SK-N-SH (cell line): ENCODE measurements at regions not wholly inside any gene's neighbourhood (a gene's known extent, or its start where the extent isn't known, plus 50 kb on each side); places are given as distances from the start of the nearest gene placed in this dataset.

Experiments
- CTCF ChIA-PET: fragments of 300-600, 350-600 bp; formaldehyde crosslinking; extraction: SDS; loops from one replicate; lab custom pipeline; 2021; lab: Yijun Ruan, JAX
- POLR2A ChIA-PET: fragments of 350-600 bp; sonication (Branson Sonifier 250); formaldehyde crosslinking; extraction: SDS; loops from one replicate; lab custom pipeline; 2020; ENCODE audit warnings: antibody characterized with exemption, inconsistent platforms; lab: Yijun Ruan, JAX
- DNase-seq: peaks from one replicate; pipeline ENCODE4 v3.0.0; 2012
- H2AFZ ChIP-seq: fragments of 200-600 bp; sonication (generic); 2 replicates; pipeline ENCODE4 v1.8.1; 2016; ENCODE audit warnings: antibody characterized with exemption, mild to moderate bottlenecking, low read depth
- H3F3A ChIP-seq: fragments of 200-600 bp; sonication (generic); replicated peaks from 2 replicates; pipeline ENCODE3; 2016; ENCODE audit warnings: antibody characterized with exemption, mild to moderate bottlenecking; ENCODE audit not compliant: insufficient read depth
- H3K27ac ChIP-seq, 2 experiments: fragments of 200-500 bp in 1 of 2; fragments of 200-600 bp in 1 of 2; sonication (Bioruptor generic) in 1 of 2; sonication (generic), shearing (Covaris generic) in 1 of 2; 2 replicates each; pipeline versions ENCODE4 v1.5.1 to v1.6.1; 2014 to 2016; ENCODE audit warnings: low read depth in 2 of 2, inconsistent platforms in 1 of 2, low read length in 1 of 2, mild to moderate bottlenecking in 1 of 2, mixed read lengths in 1 of 2
- H3K27me3 ChIP-seq: fragments of 200-600 bp; sonication (generic), shearing (Covaris generic); 2 replicates; pipeline ENCODE4 v1.6.1; 2016; ENCODE audit warnings: mixed run types; ENCODE audit not compliant: insufficient read depth
- H3K36me3 ChIP-seq, 2 experiments: fragments of 200-500 bp in 1 of 2; fragments of 200-600 bp in 1 of 2; sonication (Bioruptor generic) in 1 of 2; sonication (generic) in 1 of 2; replicated peaks in 1 of 2; 2 replicates each; pipeline versions ENCODE3 to v1.5.1; 2014 to 2016; ENCODE audit warnings: low read length in 1 of 2, mild to moderate bottlenecking in 1 of 2; ENCODE audit not compliant: insufficient read depth in 2 of 2, control insufficient read depth in 1 of 2
- H3K4me1 ChIP-seq, 2 experiments: fragments of 200-500 bp in 1 of 2; fragments of 200-600 bp in 1 of 2; sonication (Bioruptor generic) in 1 of 2; sonication (generic), shearing (Covaris generic) in 1 of 2; 2 replicates each; pipeline versions ENCODE4 v1.5.1 to v1.6.1; 2014 to 2016; ENCODE audit warnings: low read depth in 1 of 2, low read length in 1 of 2, mixed run types in 1 of 2; ENCODE audit not compliant: insufficient read depth in 2 of 2, control insufficient read depth in 1 of 2
- H3K4me2 ChIP-seq: fragments of 200-600 bp; sonication (generic), shearing (Covaris generic); 2 replicates; pipeline ENCODE4 v1.6.1; 2017; ENCODE audit warnings: mixed run types
- H3K4me3 ChIP-seq, 2 experiments: fragments of 200-500 bp in 1 of 2; fragments of 200-600 bp in 1 of 2; sonication (Bioruptor generic) in 1 of 2; sonication (generic), shearing (Covaris generic) in 1 of 2; 2 replicates each; pipeline versions ENCODE4 v1.5.1 to v1.8.1; 2014 to 2016; ENCODE audit warnings: low read depth in 2 of 2, inconsistent platforms in 1 of 2, low read length in 1 of 2, mild to moderate bottlenecking in 1 of 2, mixed read lengths in 1 of 2, moderate library complexity in 1 of 2
- H3K79me2 ChIP-seq: fragments of 200-600 bp; sonication (generic); 2 replicates; pipeline ENCODE4 v1.8.1; 2017; ENCODE audit warnings: mild to moderate bottlenecking; ENCODE audit not compliant: insufficient read depth
- H3K9ac ChIP-seq: fragments of 200-600 bp; sonication (generic); 2 replicates; pipeline ENCODE4 v1.6.1; 2017; ENCODE audit warnings: mixed run types
- H3K9me2 ChIP-seq: fragments of 200-600 bp; sonication (generic); 2 replicates; pipeline ENCODE4 v1.6.1; 2017; ENCODE audit warnings: mixed run types
- H3K9me3 ChIP-seq: fragments of 200-600 bp; sonication (generic); 2 replicates; pipeline ENCODE4 v1.6.1; 2017; ENCODE audit warnings: mixed run types, mild to moderate bottlenecking, moderate library complexity
- H4K20me1 ChIP-seq: fragments of 200-600 bp; sonication (generic); 2 replicates; pipeline ENCODE4 v1.6.1; 2017; ENCODE audit warnings: mild to moderate bottlenecking, mixed run types; ENCODE audit not compliant: insufficient read depth
- CTCF ChIP-seq: fragments of 200-600 bp; sonication (generic); IDR thresholded peaks from 2 replicates; pipeline ENCODE4 v1.6.1; 2017; ENCODE audit warnings: antibody characterized with exemption, mild to moderate bottlenecking, moderate library complexity
- FOXJ3 ChIP-seq: sonication (generic); formaldehyde crosslinking; IDR thresholded peaks from 2 replicates; pipeline ENCODE4 v1.5.1; 2020; ENCODE audit warnings: mild to moderate bottlenecking, missing genetic modification reagents
- GABPA ChIP-seq: IDR thresholded peaks from 2 replicates; pipeline ENCODE4 v1.4.0; 2012; ENCODE audit warnings: low read depth, mild to moderate bottlenecking
- IRF3 ChIP-seq: fragments of 150-350 bp; IDR thresholded peaks from 2 replicates; pipeline ENCODE4 v1.6.1; 2016; ENCODE audit warnings: mild to moderate bottlenecking, low read depth, low read length
- JUND ChIP-seq: IDR thresholded peaks from 2 replicates; pipeline ENCODE4 v1.4.0; 2012
- MEF2A ChIP-seq: IDR thresholded peaks from 2 replicates; pipeline ENCODE4 v1.4.0; 2012; ENCODE audit warnings: low read depth, borderline replicate concordance
- MXI1 ChIP-seq: IDR thresholded peaks from 2 replicates; pipeline ENCODE4 v1.6.1; 2012; ENCODE audit warnings: mild to moderate bottlenecking, low read depth, low read length, improper control_type of control experiment
- NFIC ChIP-seq: IDR thresholded peaks from 2 replicates; pipeline ENCODE4 v1.4.0; 2012; ENCODE audit warnings: borderline replicate concordance
- NRF1 ChIP-seq: IDR thresholded peaks from 2 replicates; pipeline ENCODE4 v1.6.1; 2012; ENCODE audit warnings: low read depth, mild to moderate bottlenecking, low read length
- PBX3 ChIP-seq: IDR thresholded peaks from 2 replicates; pipeline ENCODE4; 2012
- RAD21 ChIP-seq: IDR thresholded peaks from 2 replicates; pipeline ENCODE4 v1.6.1; 2012; ENCODE audit warnings: mild to moderate bottlenecking, low read length
- RCOR1 ChIP-seq: fragments of 150-350 bp; IDR thresholded peaks from 2 replicates; pipeline ENCODE4 v1.6.1; 2017; ENCODE audit warnings: antibody characterized with exemption, low read length
- RXRA ChIP-seq: IDR thresholded peaks from 2 replicates; pipeline ENCODE4 v1.4.0; 2012; ENCODE audit warnings: low read depth, mild to moderate bottlenecking, borderline replicate concordance
- SMC3 ChIP-seq: IDR thresholded peaks from 2 replicates; pipeline ENCODE4 v1.6.1; 2012; ENCODE audit warnings: low read depth, low read length, improper control_type of control experiment
- ZBTB33 ChIP-seq: IDR thresholded peaks from 2 replicates; pipeline ENCODE4 v1.4.0; 2012; ENCODE audit warnings: low read depth, borderline replicate concordance
- WGBS: methylation state at CpG from one replicate; pipeline ENCODE4 v1.1.6; 2017; ENCODE audit warnings: low lambda C conversion rate; 5-methylcytosine and 5-hydroxymethylcytosine counted together

- TF ChIP-seq MEF2A (no peak), NRF1 (no peak), FOXJ3 (no peak), MXI1 (no peak), PBX3 (no peak), IRF3 (no peak), CTCF (no peak)
- H3K9ac ChIP-seq = no peak overlapping the region
- no peaks in the 10 kb centered on the region for H4K20me1 ChIP-seq
- H3K4me3 ChIP-seq = no peak overlapping the region
- DNase-seq = no peak
- CTCF ChIA-PET = interaction anchor here (1.4 kb wide), 1 partner anchor 28 kb away, joined by 3 read pairs; no protein-coding TSS in a partner anchor
- no peaks in the 10 kb centered on the region for H3K9me2 ChIP-seq
- H3K27me3 ChIP-seq = 0 out of 2 replicates have a peak, but pooled peaks cover 7% of the 10 kb centered on the region
- H3K9me3 ChIP-seq = no peaks in the 10 kb centered on the region
- H3K4me2 ChIP-seq = no peak overlapping the region
- no peaks in the 10 kb centered on the region for H3K4me1 ChIP-seq
- 3% methylated on average over 3 of the region's 3 CpGs for WGBS
- POLR2A ChIA-PET = no interaction called here
- no peaks in the 10 kb centered on the region for H3K79me2 ChIP-seq
- H2AFZ ChIP-seq = no peak overlapping the region
- H3K27ac ChIP-seq = no peak overlapping the region
- H3F3A ChIP-seq = no peaks in the 10 kb centered on the region
- H3K36me3 ChIP-seq = no peaks in the 10 kb centered on the region
Measured at GRCh38 chr7:97471491-97471890, 260.4 kb upstream of the TAC1 start.

- no peak for TF ChIP-seq RXRA
- TF ChIP-seq NRF1 = no peak
- TF ChIP-seq IRF3 = no peak
- no peak for TF ChIP-seq MXI1
- no peak for TF ChIP-seq NFIC
- no peak for TF ChIP-seq RAD21
- no peak for TF ChIP-seq JUND
- no peak for TF ChIP-seq RCOR1
- no peak for TF ChIP-seq SMC3
- no peak for TF ChIP-seq GABPA
- no peak for TF ChIP-seq ZBTB33
- TF ChIP-seq, all 33 proteins: peak for 0
- Histone ChIP-seq H3K9ac (no peak overlapping the region), H2AFZ (no peak overlapping the region), H3K4me3 (no peak overlapping the region), H3K27ac (no peak overlapping the region), H3F3A (no peaks in the 10 kb centered on the region), H3K4me2 (no peak overlapping the region), H3K27me3 (no peaks in the 10 kb centered on the region), H3K9me2 (no peaks in the 10 kb centered on the region), H3K79me2 (no peaks in the 10 kb centered on the region), H3K9me3 (no peaks in the 10 kb centered on the region), H3K4me1 (no peaks in the 10 kb centered on the region), H4K20me1 (no peaks in the 10 kb centered on the region), H3K36me3 (no peaks in the 10 kb centered on the region)
- no peak for DNase-seq
- 3% methylated on average over 6 of the region's 6 CpGs for WGBS
- ChIA-PET POLR2A (no interaction called here), CTCF (no interaction called here)
Measured at GRCh38 chr7:97479740-97480290, 252.1 kb upstream of the TAC1 start.
